ENCODE measurements at regions not wholly inside any gene's neighbourhood (a gene's known extent, or its start where the extent isn't known, plus 50 kb on each side); places are given as distances from the start of the nearest gene placed in this dataset.

- WGBS (ENCODE audit: insufficient coverage), result no CpG with 5 or more reads among the region's 2 CpGs
- no peak for DNase-seq
- peaks cover 7% of the 10 kb centered on the region for H3K36me3 Mint-ChIP-seq
Measured at GRCh38 chr20:7493311-7493710, 446.9 kb downstream of the HAO1 start.

GRCh38 chr20:7496394-7496991 lies 443.8 kb downstream of the HAO1 start:
- H3K9me3 Mint-ChIP-seq, result peaks cover 3 to 11% of the 10 kb centered on the region in 2 donors
- Histone ChIP-seq H3K9me3 (ENCODE audit: control insufficient read depth, insufficient read depth, low read length) (peaks cover 4% of the 10 kb centered on the region), H3K36me3 (ENCODE audit: control insufficient read depth, insufficient read depth, low read length) (no peaks in the 10 kb centered on the region), H3K4me1 (ENCODE audit: control insufficient read depth, insufficient read depth, low read length) (no peaks in the 10 kb centered on the region), H3K27ac (ENCODE audit: low read length) (no peak overlapping the region), H3K27me3 (ENCODE audit: control insufficient read depth, insufficient read depth, low read length) (no peaks in the 10 kb centered on the region), H3K4me3 (ENCODE audit: low read length) (no peak overlapping the region)
- DNase-seq (no peak), ATAC-seq (no peak)
- H3K4me1 Mint-ChIP-seq, result no peaks in the 10 kb centered on the region
- no peak for TF ChIP-seq CTCF (IDR thresholded peaks at IDR 0.05)
- H3K4me3 Mint-ChIP-seq, result no peak overlapping the region
- H3K27ac Mint-ChIP-seq, result no peak overlapping the region
- H3K36me3 Mint-ChIP-seq, result peaks cover 7% of the 10 kb centered on the region
- 91% methylated on average over 4 of the region's 4 CpGs for WGBS (ENCODE audit: insufficient coverage)
- H3K27me3 Mint-ChIP-seq (ENCODE audit: low read depth in 2 of 2), result no peaks in the 10 kb centered on the region
- intact Hi-C loops (cut with micrococcal nuclease), result no loop called here

More at GRCh38 chr20:7493311-7493710, 446.9 kb downstream of the HAO1 start:
- no peaks in the 10 kb centered on the region for H3K4me1 Mint-ChIP-seq
- TF ChIP-seq CTCF (IDR thresholded peaks at IDR 0.05), result no peak
- H3K9me3 Mint-ChIP-seq, result peaks cover 3 to 11% of the 10 kb centered on the region in 2 donors
- Histone ChIP-seq H3K4me3 (ENCODE audit: low read length) (no peak overlapping the region), H3K27ac (ENCODE audit: low read length) (no peak overlapping the region), H3K4me1 (ENCODE audit: control insufficient read depth, insufficient read depth, low read length) (no peaks in the 10 kb centered on the region), H3K27me3 (ENCODE audit: control insufficient read depth, insufficient read depth, low read length) (no peaks in the 10 kb centered on the region), H3K9me3 (ENCODE audit: control insufficient read depth, insufficient read depth, low read length) (peaks cover 4% of the 10 kb centered on the region), H3K36me3 (ENCODE audit: control insufficient read depth, insufficient read depth, low read length) (no peaks in the 10 kb centered on the region)
- intact Hi-C loops (cut with micrococcal nuclease), result no loop called here
- H3K27me3 Mint-ChIP-seq (ENCODE audit: low read depth in 2 of 2), result no peaks in the 10 kb centered on the region
- H3K27ac Mint-ChIP-seq, result no peak overlapping the region
- no peak for ATAC-seq
- H3K4me3 Mint-ChIP-seq, result no peak overlapping the region

GRCh38 chr20:7497985-7498384 lies 442.3 kb downstream of the HAO1 start:
- Mint-ChIP-seq H3K4me3 (no peak overlapping the region), H3K27ac (no peak overlapping the region), H3K4me1 (no peaks in the 10 kb centered on the region), H3K9me3 (peaks cover 0 to 6% of the 10 kb centered on the region in 2 donors), H3K36me3 (peaks cover 7% of the 10 kb centered on the region), H3K27me3 (ENCODE audit: low read depth in 2 of 2) (no peaks in the 10 kb centered on the region)
- no peak for TF ChIP-seq CTCF (IDR thresholded peaks at IDR 0.05)
- H3K4me1 ChIP-seq (ENCODE audit: control insufficient read depth, insufficient read depth, low read length), result no peaks in the 10 kb centered on the region
- intact Hi-C loops (cut with micrococcal nuclease), result no loop called here
- no CpG with 5 or more reads among the region's 1 CpG for WGBS (ENCODE audit: insufficient coverage)
- DNase-seq (no peak), ATAC-seq (no peak)
- no peak overlapping the region for H3K27ac ChIP-seq (ENCODE audit: low read length)
- H3K27me3 ChIP-seq (ENCODE audit: control insufficient read depth, insufficient read depth, low read length), result no peaks in the 10 kb centered on the region
- H3K4me3 ChIP-seq (ENCODE audit: low read length), result no peak overlapping the region
- H3K9me3 ChIP-seq (ENCODE audit: control insufficient read depth, insufficient read depth, low read length), result peaks cover 4% of the 10 kb centered on the region
- H3K36me3 ChIP-seq (ENCODE audit: control insufficient read depth, insufficient read depth, low read length), result no peaks in the 10 kb centered on the region

DNA sequence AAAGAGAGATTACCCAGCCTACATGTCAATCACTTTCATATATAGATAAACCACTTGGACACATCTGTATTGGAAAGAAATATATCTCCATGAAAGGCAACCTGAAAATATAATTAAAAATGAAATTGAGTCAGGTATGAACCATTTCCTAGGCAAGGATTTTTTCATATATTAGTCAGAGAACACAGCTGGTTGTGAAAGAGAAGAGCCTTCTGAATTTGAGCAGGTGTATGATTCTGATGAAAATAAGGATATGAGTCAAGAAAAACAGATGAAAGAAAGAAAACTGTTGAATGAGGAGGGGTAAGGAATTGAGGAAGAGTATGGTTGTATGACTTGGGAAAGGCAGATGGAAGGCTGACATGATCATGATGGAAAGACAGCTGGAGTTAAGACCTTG lies 441.1 kb downstream of the HAO1 start:
- no peak for DNase-seq
- H3K36me3 Mint-ChIP-seq, result peaks cover 3% of the 10 kb centered on the region
- H3K27me3 ChIP-seq (ENCODE audit: control insufficient read depth, insufficient read depth, low read length), result no peaks in the 10 kb centered on the region
- H3K36me3 ChIP-seq (ENCODE audit: control insufficient read depth, insufficient read depth, low read length), result no peaks in the 10 kb centered on the region
- no peaks in the 10 kb centered on the region for H3K27me3 Mint-ChIP-seq (ENCODE audit: low read depth in 2 of 2)
- no peaks in the 10 kb centered on the region for H3K4me1 Mint-ChIP-seq
- ATAC-seq, result no peak
- intact Hi-C loops (cut with micrococcal nuclease), result no loop called here
- H3K27ac ChIP-seq (ENCODE audit: low read length), result no peak overlapping the region
- H3K9me3 Mint-ChIP-seq, result peaks cover 0 to 8% of the 10 kb centered on the region in 2 donors
- no peaks in the 10 kb centered on the region for H3K9me3 ChIP-seq (ENCODE audit: control insufficient read depth, insufficient read depth, low read length)
- no peak overlapping the region for H3K27ac Mint-ChIP-seq
- no peak for TF ChIP-seq CTCF (IDR thresholded peaks at IDR 0.05)
- no peak overlapping the region for H3K4me3 ChIP-seq (ENCODE audit: low read length)
- H3K4me1 ChIP-seq (ENCODE audit: control insufficient read depth, insufficient read depth, low read length), result no peaks in the 10 kb centered on the region
- no peak overlapping the region for H3K4me3 Mint-ChIP-seq

Data from natural killer cell (primary cell).